SK-N-MC (cell line): ENCODE measurements at regions not wholly inside any gene's neighbourhood (a gene's known extent, or its start where the extent isn't known, plus 50 kb on each side); places are given as distances from the start of the nearest gene placed in this dataset.

Source experiments
- EZH2 ChIP-seq: fragments of 200-600 bp; sonication (generic); IDR thresholded peaks from one replicate; pipeline ENCODE4 v1.6.1; 2017; ENCODE audit warnings: antibody characterized with exemption
- POLR2AphosphoS5 ChIP-seq: IDR thresholded peaks from 2 replicates; pipeline ENCODE4 v1.6.1; 2012; ENCODE audit warnings: mild to moderate bottlenecking, low read depth, low read length, borderline replicate concordance

DNA sequence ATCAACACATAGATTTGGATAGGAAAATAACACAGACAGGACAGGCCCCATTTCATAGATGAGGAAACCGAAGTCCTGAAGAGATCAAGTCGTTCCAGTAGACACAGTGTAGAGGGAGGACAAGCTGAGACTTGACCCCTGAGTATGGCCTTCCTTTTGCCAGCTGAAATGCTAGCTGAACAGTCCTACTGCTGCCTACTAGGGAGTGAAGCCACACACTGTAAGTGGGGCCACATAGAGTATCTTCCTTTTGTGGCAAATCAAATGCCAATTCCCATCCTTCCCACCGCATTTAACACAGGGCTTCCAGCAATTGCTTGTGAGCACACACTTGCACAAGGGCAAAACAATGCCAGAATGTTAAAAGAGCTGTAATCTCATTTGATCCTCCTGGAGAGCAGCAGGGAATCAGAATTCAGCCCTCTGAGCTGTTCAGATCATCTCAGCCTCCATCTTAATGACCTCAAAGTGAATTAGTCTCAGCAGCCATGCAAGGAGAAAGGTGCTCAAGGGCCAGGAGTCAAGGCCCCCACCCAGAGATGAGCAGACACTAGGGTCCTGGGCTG is 380.5 kb downstream of the EMP1 start:
- TF ChIP-seq EZH2 (no peak), POLR2AphosphoS5 (no peak)
